Lung (tissue), 11 donors: ENCODE measurements at regions not wholly inside any gene's neighbourhood (a gene's known extent, or its start where the extent isn't known, plus 50 kb on each side); places are given as distances from the start of the nearest gene placed in this dataset.

ENCODE experiments used
- ATAC-seq: fragments of 200-7000 bp; cut with Tn5 transposase; one replicate; pipeline ENCODE4 v1.9.1; 2020; ENCODE audit warnings: moderate number of reproducible peaks; ENCODE audit not compliant: insufficient read depth, low FRiP score
- DNase-seq, 3 donors: peaks; one replicate each; pipeline ENCODE4 v3.0.0-alpha.2; 2013 to 2017
- H3K27ac ChIP-seq, 2 donors: one replicate each; pipeline ENCODE4 v1.5.1; 2013; ENCODE audit warnings: mild to moderate bottlenecking in 2 of 2, moderate library complexity in 2 of 2, control low read depth in 1 of 2, inconsistent platforms in 1 of 2, low read depth in 1 of 2, low read length in 1 of 2
- H3K27me3 ChIP-seq, 3 donors: one replicate each; pipeline ENCODE4 v1.5.1; 2013; ENCODE audit warnings: low read length in 2 of 3; ENCODE audit not compliant: control insufficient read depth in 3 of 3, insufficient read depth in 3 of 3
- H3K36me3 ChIP-seq, 4 donors: one replicate each; pipeline ENCODE4 v1.5.1; 2013; ENCODE audit warnings: low read length in 4 of 4, mild to moderate bottlenecking in 1 of 4, moderate library complexity in 1 of 4; ENCODE audit not compliant: control insufficient read depth in 4 of 4, insufficient read depth in 4 of 4
- H3K4me1 ChIP-seq, 5 donors: one replicate each; pipeline ENCODE4 v1.5.1; 2013; ENCODE audit warnings: low read length in 5 of 5, mild to moderate bottlenecking in 2 of 5, moderate library complexity in 1 of 5; ENCODE audit not compliant: control insufficient read depth in 5 of 5, insufficient read depth in 5 of 5
- H3K4me3 ChIP-seq: one replicate; pipeline ENCODE4 v1.5.1; 2013; ENCODE audit warnings: mild to moderate bottlenecking, control low read depth, moderate library complexity
- H3K9ac ChIP-seq, 2 donors: one replicate each; pipeline ENCODE4 v1.5.1; 2013; ENCODE audit warnings: low read length in 2 of 2, control low read depth in 1 of 2; ENCODE audit not compliant: insufficient read depth in 1 of 2
- H3K9me3 ChIP-seq, 4 donors: one replicate each; pipeline ENCODE4 v1.5.1; 2013; ENCODE audit warnings: low read length in 3 of 4, mild to moderate bottlenecking in 1 of 4, moderate library complexity in 1 of 4; ENCODE audit not compliant: control insufficient read depth in 4 of 4, insufficient read depth in 3 of 4
- CTCF ChIP-seq: IDR thresholded peaks from 2 replicates; pipeline ENCODE4 v1.5.1; 2012; ENCODE audit warnings: mild to moderate bottlenecking; ENCODE audit errors: control extremely low read depth, extremely low read depth
- WGBS, 2 donors: extraction: QIAGEN DNeasy Blood & Tissue Kit; methylation state at CpG; one replicate each; pipeline ENCODE4 v1.1.7; 2013; 5-methylcytosine and 5-hydroxymethylcytosine counted together
- donor health status: control.
- donor health status: control.
- donor health status: Bipolar disorder and iron deficiency.
- donor health status: healthy.
- donor health status: DM: yes; HTN: yes; CAD: no.

- ATAC-seq: no peak
- H3K36me3 ChIP-seq: no peaks in the 10 kb centered on the region
- no peak for DNase-seq
- WGBS, 2 donors: 74 to 92% methylated on average over 20 of the region's 20 CpGs
- H3K4me1 ChIP-seq: no peaks in the 10 kb centered on the region
- no peak overlapping the region for H3K27ac ChIP-seq
- TF ChIP-seq CTCF: no peak
- H3K27me3 ChIP-seq: peaks cover 0 to 6% (median 6%) of the 10 kb centered on the region in 3 donors
- H3K9ac ChIP-seq: no peak overlapping the region
- no peak overlapping the region for H3K4me3 ChIP-seq
- H3K9me3 ChIP-seq: peaks cover 0 to 10% (median 2%) of the 10 kb centered on the region in 4 donors
Measured at GRCh38 chr22:49688516-49689254, 139.0 kb downstream of the BRD1 start.

- H3K9ac ChIP-seq: no peak overlapping the region
- H3K4me3 ChIP-seq: no peak overlapping the region
- 85 to 88% methylated on average over 24 of the region's 24 CpGs for WGBS, 2 donors
- no peak for ATAC-seq
- peaks cover 0 to 6% (median 6%) of the 10 kb centered on the region in 3 donors for H3K27me3 ChIP-seq
- no peak for TF ChIP-seq CTCF
- no peak for DNase-seq
- H3K9me3 ChIP-seq: peaks cover 0 to 8% (median 2%) of the 10 kb centered on the region in 4 donors
- no peaks in the 10 kb centered on the region for H3K36me3 ChIP-seq
- no peak overlapping the region for H3K27ac ChIP-seq
- no peaks in the 10 kb centered on the region for H3K4me1 ChIP-seq
Measured at GRCh38 chr22:49687786-49688515, 139.7 kb downstream of the BRD1 start.

GRCh38 chr22:49687333-49687732 is 140.3 kb downstream of the BRD1 start:
- Histone ChIP-seq H3K4me3 (no peak overlapping the region), H3K27me3 (peaks cover 0 to 6% (median 6%) of the 10 kb centered on the region in 3 donors), H3K9me3 (peaks cover 0 to 8% (median 2%) of the 10 kb centered on the region in 4 donors), H3K9ac (no peak overlapping the region), H3K4me1 (no peaks in the 10 kb centered on the region), H3K27ac (no peak overlapping the region), H3K36me3 (no peaks in the 10 kb centered on the region)
- TF ChIP-seq CTCF: no peak
- WGBS, 2 donors: 72 to 98% methylated on average over 3 of the region's 3 CpGs
- DNase-seq (no peak), ATAC-seq (no peak)
